B cell (primary cell): ENCODE measurements at regions not wholly inside any gene's neighbourhood (a gene's known extent, or its start where the extent isn't known, plus 50 kb on each side); places are given as distances from the start of the nearest gene placed in this dataset.

ENCODE experiments used
- ATAC-seq: fragments of 200-7000 bp; cut with Tn5 transposase; one replicate; pipeline ENCODE4 v1.10.0; 2021; ENCODE audit warnings: low read depth, mild to moderate bottlenecking, moderate number of reproducible peaks, moderate library complexity
- CTCF ChIA-PET: fragments of 350-600 bp; sonication (Branson Sonifier 250); formaldehyde crosslinking; loops from one replicate; lab custom pipeline; 2021; ENCODE audit warnings: antibody characterized with exemption, inconsistent platforms; lab: Charles Lee
- POLR2A ChIA-PET: fragments of 350-600 bp; sonication (Branson Sonifier 250); formaldehyde crosslinking; loops from one replicate; lab custom pipeline; 2021; ENCODE audit warnings: antibody characterized with exemption; lab: Charles Lee
- DNase-seq: peaks from one replicate; pipeline ENCODE4 v3.0.0; 2013
- H2AFZ ChIP-seq: 2 replicates; pipeline ENCODE4 v1.6.1; 2012; ENCODE audit warnings: mild to moderate bottlenecking, low read depth, low read length; ENCODE audit not compliant: insufficient read depth, poor library complexity, severe bottlenecking
- H3K27ac ChIP-seq, 2 donors: 1 replicate in 1 of 2; 2 replicates in 1 of 2; pipeline ENCODE4 v1.5.1; 2012 to 2013; ENCODE audit warnings: low read length in 2 of 2, mild to moderate bottlenecking in 2 of 2, moderate library complexity in 1 of 2
- H3K27me3 ChIP-seq, 4 experiments: fragments of 200-600 bp in 1 of 4; sonication (generic) in 1 of 4; replicated peaks in 1 of 4; 1 replicate in 2 of 4; 2 replicates in 2 of 4; pipeline versions ENCODE4 v1.6.1 to v1.7.0; 2013 to 2016; ENCODE audit warnings: low read length in 3 of 4, mild to moderate bottlenecking in 2 of 4, mixed read lengths in 1 of 4, moderate library complexity in 1 of 4; ENCODE audit not compliant: insufficient read depth in 4 of 4, control insufficient read depth in 3 of 4; ENCODE audit errors: control extremely low read depth in 1 of 4
- H3K36me3 ChIP-seq, 2 experiments: replicated peaks in 1 of 2; 1 replicate in 1 of 2; 2 replicates in 1 of 2; pipeline versions ENCODE4 v1.6.1 to v1.7.1; 2013; ENCODE audit warnings: low read length in 1 of 2; ENCODE audit not compliant: insufficient read depth in 2 of 2, control insufficient read depth in 1 of 2; ENCODE audit errors: control extremely low read depth in 1 of 2, extremely low read depth in 1 of 2
- H3K4me1 ChIP-seq, 2 donors: fragments of 200-600 bp in 1 of 2; sonication (generic) in 1 of 2; 1 replicate in 1 of 2; 2 replicates in 1 of 2; pipeline versions ENCODE4 v1.5.1 to v1.6.1; 2013 to 2017; ENCODE audit warnings: low read length in 2 of 2; ENCODE audit not compliant: control insufficient read depth in 2 of 2, insufficient read depth in 2 of 2
- H3K4me2 ChIP-seq: replicated peaks from 2 replicates; pipeline ENCODE3; 2012; ENCODE audit warnings: mild to moderate bottlenecking, low read depth, low read length; ENCODE audit not compliant: poor library complexity, severe bottlenecking
- H3K4me3 ChIP-seq, 5 experiments: fragments of 200-600 bp in 1 of 5; sonication (generic) in 1 of 5; 1 replicate in 3 of 5; 2 replicates in 2 of 5; pipeline versions ENCODE4 v1.5.1 to v1.7.0; 2011 to 2016; ENCODE audit warnings: low read length in 4 of 5, mild to moderate bottlenecking in 4 of 5, low read depth in 2 of 5, control low read depth in 1 of 5, moderate library complexity in 1 of 5; ENCODE audit not compliant: insufficient read depth in 1 of 5; ENCODE audit errors: control extremely low read depth in 1 of 5, extremely low read depth in 1 of 5
- H3K79me2 ChIP-seq: fragments of 200-600 bp; sonication (generic); one replicate; pipeline ENCODE4 v1.6.0; 2016; ENCODE audit warnings: low read length; ENCODE audit not compliant: control insufficient read depth, insufficient read depth
- H3K9ac ChIP-seq: fragments of 200-600 bp; sonication (generic); 2 replicates; pipeline ENCODE4 v1.6.1; 2017; ENCODE audit warnings: mild to moderate bottlenecking, low read length, moderate library complexity
- H3K9me3 ChIP-seq, 3 donors: one replicate each; pipeline versions ENCODE4 v1.6.1 to v1.7.1; 2013; ENCODE audit warnings: low read length in 2 of 3; ENCODE audit not compliant: control insufficient read depth in 2 of 3, insufficient read depth in 1 of 3; ENCODE audit errors: control extremely low read depth in 1 of 3
- H4K20me1 ChIP-seq: 2 replicates; pipeline ENCODE4 v1.6.0; 2012; ENCODE audit warnings: mild to moderate bottlenecking, low read length; ENCODE audit not compliant: insufficient read depth, control insufficient read depth, poor library complexity, severe bottlenecking
- H3K27ac Mint-ChIP-seq: one replicate; pipeline ENCODE4 v1.8.0; 2021; ENCODE audit warnings: mixed read lengths
- H3K27me3 Mint-ChIP-seq: one replicate; pipeline ENCODE4 v1.8.0; 2021; ENCODE audit warnings: mixed read lengths
- H3K4me1 Mint-ChIP-seq: one replicate; pipeline ENCODE4 v1.8.0; 2021; ENCODE audit warnings: mixed read lengths
- H3K4me3 Mint-ChIP-seq: one replicate; pipeline ENCODE4 v1.8.0; 2021; ENCODE audit warnings: mixed read lengths
- H3K9me3 Mint-ChIP-seq: one replicate; pipeline ENCODE4 v1.8.0; 2022; ENCODE audit warnings: mixed read lengths; ENCODE audit not compliant: insufficient read depth
- CTCF ChIP-seq: fragments of 200-600 bp; IDR thresholded peaks from one replicate; pipeline ENCODE4 v1.8.0; 2022; ENCODE audit warnings: antibody characterized with exemption, mild to moderate bottlenecking
- EZH2 ChIP-seq: IDR thresholded peaks from 2 replicates; pipeline ENCODE4 v1.6.1; 2012; ENCODE audit warnings: borderline replicate concordance, low read depth, mild to moderate bottlenecking, moderate library complexity, low read length; ENCODE audit not compliant: insufficient read depth, poor library complexity, severe bottlenecking
- WGBS: methylation state at CpG from one replicate; pipeline ENCODE4 v1.1.5; 2013; ENCODE audit warnings: missing lambda C conversion rate; ENCODE audit not compliant: insufficient coverage; 5-methylcytosine and 5-hydroxymethylcytosine counted together
- intact Hi-C: fragments of 100-400 bp; cut with micrococcal nuclease; formaldehyde crosslinking; loops from one replicate; pipeline ENCODE4 v1.10.0; 2022

GRCh38 chr3:29092348-29092747, 188.5 kb upstream of the RBMS3 start:
- intact Hi-C loops = no loop called here
- Histone ChIP-seq H3K27me3 (no peaks in the 10 kb centered on the region), H2AFZ (no peak overlapping the region), H3K27ac (no peak overlapping the region), H3K79me2 (no peaks in the 10 kb centered on the region), H3K4me3 (no peak overlapping the region), H3K9ac (no peak overlapping the region), H3K4me1 (no peaks in the 10 kb centered on the region), H3K9me3 (peaks cover 0 to 4% (median 0%) of the 10 kb centered on the region in 3 donors), H3K36me3 (no peaks in the 10 kb centered on the region), H3K4me2 (no peak overlapping the region), H4K20me1 (no peaks in the 10 kb centered on the region)
- Mint-ChIP-seq H3K4me3 (no peak overlapping the region), H3K27ac (no peak overlapping the region), H3K4me1 (no peaks in the 10 kb centered on the region), H3K9me3 (peaks cover 4% of the 10 kb centered on the region), H3K27me3 (no peaks in the 10 kb centered on the region)
- no peak for TF ChIP-seq CTCF
- TF ChIP-seq EZH2 = no peak
- ATAC-seq (no peak), DNase-seq (no peak)
- ChIA-PET POLR2A (no interaction called here), CTCF (no interaction called here)
- 0% methylated on average over 1 of the region's 3 CpGs for WGBS

- Mint-ChIP-seq H3K27ac (no peak overlapping the region), H3K9me3 (peaks cover 7% of the 10 kb centered on the region), H3K27me3 (no peaks in the 10 kb centered on the region), H3K4me3 (no peak overlapping the region), H3K4me1 (no peaks in the 10 kb centered on the region)
- POLR2A ChIA-PET = no interaction called here
- Histone ChIP-seq H3K79me2 (no peaks in the 10 kb centered on the region), H3K9ac (no peak overlapping the region), H3K4me1 (no peaks in the 10 kb centered on the region), H3K4me3 (no peak overlapping the region), H2AFZ (no peak overlapping the region), H3K36me3 (no peaks in the 10 kb centered on the region), H3K9me3 (peaks cover 0 to 5% (median 4%) of the 10 kb centered on the region in 3 donors), H3K4me2 (no peak overlapping the region), H3K27ac (no peak overlapping the region), H3K27me3 (no peaks in the 10 kb centered on the region), H4K20me1 (no peaks in the 10 kb centered on the region)
- no peak for DNase-seq
- no peak for TF ChIP-seq EZH2
- TF ChIP-seq CTCF = no peak
- CTCF ChIA-PET = no interaction called here
- intact Hi-C loops = no loop called here
- ATAC-seq = no peak
- WGBS = 81% methylated on average over 2 of the region's 3 CpGs
Observed at GRCh38 chr3:29099296-29099695, 181.6 kb upstream of the RBMS3 start.
